ENCODE measurements at regions not wholly inside any gene's neighbourhood (a gene's known extent, or its start where the extent isn't known, plus 50 kb on each side); places are given as distances from the start of the nearest gene placed in this dataset.
"Not testable (repeated sequence)": the region's sequence is repeated elsewhere in the genome, so short reads cannot be mapped to it uniquely, and the experiment has no call there.

DNA sequence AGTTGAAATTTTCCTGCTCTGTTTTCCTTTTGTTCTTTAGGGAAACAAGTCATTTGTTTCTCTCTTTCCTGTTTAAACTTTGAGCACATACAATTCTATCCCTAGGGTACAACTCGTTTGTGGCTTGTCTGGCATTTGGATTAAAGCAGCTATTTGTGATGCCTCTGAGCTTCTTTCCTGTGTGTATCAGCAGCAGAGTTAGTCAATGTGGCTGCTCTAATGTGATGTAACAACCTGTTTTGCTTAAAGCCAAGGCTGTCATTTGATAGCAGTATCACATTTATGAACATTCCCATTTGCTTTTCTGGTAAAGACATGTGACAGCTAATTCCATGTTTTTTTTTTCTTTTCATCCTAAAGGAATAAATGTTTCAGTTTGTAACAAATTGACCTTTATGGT is 314.3 kb upstream of the CHD1 start:
- no peak for DNase-seq (ENCODE audit: insufficient read length)
- FAIRE-seq: no peak

DNA sequence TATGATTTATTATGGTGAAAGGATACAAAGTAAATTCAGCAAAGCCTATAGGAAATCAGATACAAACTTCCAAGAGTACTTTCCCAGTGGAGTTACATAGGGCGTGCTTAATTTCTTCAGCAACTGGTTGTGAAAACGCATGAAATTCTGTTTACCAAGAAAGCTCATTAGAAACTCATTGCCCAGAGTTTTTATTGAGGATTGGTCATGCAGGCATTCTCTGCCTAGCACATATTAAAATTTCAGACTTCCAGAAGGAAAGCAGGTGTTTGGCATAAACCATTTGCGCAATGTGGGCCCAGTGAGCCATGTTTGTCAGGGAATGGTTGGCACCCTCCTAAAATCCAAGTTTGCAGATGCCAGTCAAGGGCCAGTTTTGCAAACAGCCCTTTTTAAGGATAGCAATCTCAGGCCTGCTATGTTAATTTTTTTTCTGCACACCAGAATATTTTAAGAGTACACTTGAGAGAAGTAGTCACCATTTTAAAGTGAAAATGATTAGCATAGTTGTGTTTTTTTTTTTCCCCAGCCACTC is 311.1 kb upstream of the CHD1 start:
- TF ChIP-seq POLR2A (IDR thresholded peaks at IDR 0.05; ENCODE audit: low read depth, low read length): no peak
- no peak for TF ChIP-seq POLR2AphosphoS5 (IDR thresholded peaks at IDR 0.05; ENCODE audit: low read depth, low read length)
- no peak for TF ChIP-seq TAF1 (IDR thresholded peaks at IDR 0.05; ENCODE audit: borderline replicate concordance, low read depth, low read length)
- FAIRE-seq (no peak), DNase-seq (ENCODE audit: insufficient read length) (no peak)

More for the DNA sequence above, 314.3 kb upstream of the CHD1 start:
- no peak for TF ChIP-seq TAF1 (IDR thresholded peaks at IDR 0.05; ENCODE audit: borderline replicate concordance, low read depth, low read length)
- no peak for TF ChIP-seq POLR2A (IDR thresholded peaks at IDR 0.05; ENCODE audit: low read depth, low read length)
- no peak for TF ChIP-seq POLR2AphosphoS5 (IDR thresholded peaks at IDR 0.05; ENCODE audit: low read depth, low read length)

DNA sequence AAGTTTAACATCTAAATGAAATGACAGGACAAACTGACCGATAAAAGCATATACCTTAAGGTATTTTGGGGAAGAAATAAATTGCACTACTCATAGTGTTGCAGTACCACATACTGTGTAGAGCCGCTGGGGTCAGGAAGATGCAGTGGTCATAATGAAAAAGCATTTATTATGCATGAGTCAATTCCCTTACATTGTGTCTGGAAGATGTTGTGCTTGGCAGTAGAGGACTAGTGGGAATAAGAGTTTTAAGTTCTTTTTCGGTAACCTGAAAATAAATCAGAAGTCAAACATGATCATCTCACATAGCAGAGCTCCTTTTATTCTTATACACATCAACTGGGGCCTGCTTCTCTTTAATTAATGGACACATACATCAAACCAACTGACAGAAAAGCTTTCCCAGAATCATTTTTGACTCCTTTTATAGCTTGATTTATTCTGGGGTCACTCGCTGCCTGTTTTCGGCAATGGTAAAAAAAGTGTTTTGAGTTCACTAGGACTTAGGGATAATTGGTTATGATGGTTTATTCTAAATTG is 262.5 kb upstream of the CHD1 start:
- FAIRE-seq: no peak
- TF ChIP-seq POLR2A (IDR thresholded peaks at IDR 0.05; ENCODE audit: low read depth, low read length): no peak
- no peak for TF ChIP-seq POLR2AphosphoS5 (IDR thresholded peaks at IDR 0.05; ENCODE audit: low read depth, low read length)
- TF ChIP-seq TAF1 (IDR thresholded peaks at IDR 0.05; ENCODE audit: borderline replicate concordance, low read depth, low read length): no peak
- no peak for DNase-seq (ENCODE audit: insufficient read length)

DNA sequence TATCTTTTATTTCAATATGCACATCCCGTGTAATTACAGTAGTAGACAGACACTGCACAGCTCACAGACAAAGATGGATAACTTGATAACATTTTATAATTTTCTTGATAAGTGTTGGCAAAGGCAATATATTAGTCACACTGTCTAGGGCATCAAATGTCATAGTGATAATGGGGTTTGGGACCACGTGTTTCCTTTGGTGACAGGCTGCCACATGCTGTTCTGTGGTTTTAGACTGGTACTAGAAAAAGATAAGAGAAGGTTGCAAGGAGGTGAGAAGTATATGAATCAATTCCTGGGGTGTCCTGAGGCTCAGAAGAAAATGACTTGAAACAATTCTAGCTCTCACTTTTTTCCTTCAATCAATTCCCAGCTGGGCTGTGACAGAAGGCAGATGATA is 258.8 kb upstream of the CHD1 start:
- FAIRE-seq: no peak
- DNase-seq (ENCODE audit: insufficient read length): no peak
- no peak for TF ChIP-seq POLR2AphosphoS5 (IDR thresholded peaks at IDR 0.05; ENCODE audit: low read depth, low read length)
- no peak for TF ChIP-seq POLR2A (IDR thresholded peaks at IDR 0.05; ENCODE audit: low read depth, low read length)

DNA sequence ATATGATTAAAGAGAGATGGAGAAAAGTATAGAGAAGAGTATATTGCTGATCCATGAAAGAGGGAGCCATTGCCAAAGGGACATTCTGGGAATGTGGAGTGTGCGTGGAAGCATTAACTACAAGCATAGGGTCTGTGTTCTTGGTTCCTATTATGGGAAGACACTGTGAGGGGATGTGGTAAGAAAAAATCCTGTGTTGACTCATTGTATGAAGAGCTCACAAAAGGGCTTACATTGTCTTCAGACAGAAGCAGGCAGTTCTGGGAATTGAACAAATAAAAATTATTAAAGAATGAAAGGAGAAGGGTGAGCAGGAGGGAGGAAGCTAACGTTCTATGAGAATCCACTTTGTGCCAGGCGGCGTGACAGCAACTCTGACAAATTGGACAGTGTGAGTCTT is 250.4 kb upstream of the CHD1 start:
- DNase-seq (ENCODE audit: insufficient read length): no peak
- TF ChIP-seq POLR2A (IDR thresholded peaks at IDR 0.05; ENCODE audit: low read depth, low read length) (no peak), POLR2AphosphoS5 (IDR thresholded peaks at IDR 0.05; ENCODE audit: low read depth, low read length) (no peak), TAF1 (IDR thresholded peaks at IDR 0.05; ENCODE audit: borderline replicate concordance, low read depth, low read length) (no peak)
- FAIRE-seq: no peak

DNA sequence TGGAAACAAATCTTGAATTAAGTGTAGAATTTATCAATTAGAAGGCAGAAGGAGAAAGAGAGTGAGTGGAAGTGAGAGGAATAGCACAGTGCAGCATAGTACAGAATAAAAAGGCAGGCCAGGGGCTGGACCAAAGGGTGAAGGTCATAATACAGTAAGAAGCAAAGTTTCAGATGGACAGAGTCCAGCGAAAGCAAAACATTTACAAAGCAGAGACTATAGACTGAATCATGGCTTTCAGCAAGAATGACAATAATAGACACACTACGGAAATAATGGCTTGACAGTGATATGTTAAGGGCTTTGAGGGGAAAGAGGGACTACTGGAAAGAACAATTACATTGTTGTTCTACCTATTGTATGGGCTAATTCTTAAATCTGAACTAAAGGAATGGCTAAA is 249.0 kb upstream of the CHD1 start:
- DNase-seq (ENCODE audit: insufficient read length): no peak
- FAIRE-seq: no peak
- TF ChIP-seq POLR2AphosphoS5 (IDR thresholded peaks at IDR 0.05; ENCODE audit: low read depth, low read length) (no peak), TAF1 (IDR thresholded peaks at IDR 0.05; ENCODE audit: borderline replicate concordance, low read depth, low read length) (no peak), POLR2A (IDR thresholded peaks at IDR 0.05; ENCODE audit: low read depth, low read length) (no peak)

DNA sequence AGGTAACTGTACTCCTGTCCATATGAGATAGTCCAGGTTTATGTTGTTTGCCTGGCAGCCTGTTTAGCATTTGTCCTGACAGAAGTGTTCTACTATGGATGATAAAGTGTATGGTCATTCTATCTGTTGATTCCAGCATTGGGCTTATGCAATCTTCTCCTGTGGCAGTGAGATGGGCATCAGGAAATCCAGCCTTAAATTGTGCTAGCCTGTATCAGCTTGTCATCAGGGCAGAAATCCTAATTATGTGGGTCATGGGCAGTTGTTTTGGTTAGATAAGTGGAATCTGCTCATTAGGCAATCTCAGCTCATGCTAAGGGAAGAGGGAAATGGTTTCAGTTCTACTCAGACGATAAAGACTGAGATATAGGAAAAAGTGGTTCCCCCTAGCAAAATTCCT is 247.4 kb upstream of the CHD1 start:
- DNase-seq (ENCODE audit: insufficient read length) (no peak), FAIRE-seq (no peak)

DNA sequence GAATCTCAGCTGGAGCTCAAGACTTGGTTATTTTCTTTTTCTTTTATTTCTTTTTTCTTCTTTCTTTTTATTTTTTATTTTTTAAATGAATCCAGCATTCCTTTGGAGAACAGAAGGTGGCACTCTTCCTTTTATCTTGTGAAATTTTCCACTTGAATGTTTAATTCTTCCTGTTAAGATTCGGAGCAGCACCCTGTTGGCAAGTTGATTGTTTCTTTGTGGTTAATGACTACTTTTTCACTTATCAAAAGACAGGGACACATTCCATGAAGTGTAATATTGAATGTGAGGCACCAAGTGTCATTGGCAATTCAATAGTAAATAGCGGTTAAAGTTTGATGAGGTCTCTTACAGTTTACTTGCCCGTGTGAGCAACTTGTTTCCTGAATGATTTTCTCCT is 240.5 kb upstream of the CHD1 start:
- no peak for TF ChIP-seq POLR2A (IDR thresholded peaks at IDR 0.05; ENCODE audit: low read depth, low read length)
- no peak for TF ChIP-seq POLR2AphosphoS5 (IDR thresholded peaks at IDR 0.05; ENCODE audit: low read depth, low read length)
- TF ChIP-seq TAF1 (IDR thresholded peaks at IDR 0.05; ENCODE audit: borderline replicate concordance, low read depth, low read length): no peak
- FAIRE-seq (no peak), DNase-seq (ENCODE audit: insufficient read length) (no peak)

More for the DNA sequence above, 247.4 kb upstream of the CHD1 start:
- TF ChIP-seq POLR2A (IDR thresholded peaks at IDR 0.05; ENCODE audit: low read depth, low read length) (no peak), POLR2AphosphoS5 (IDR thresholded peaks at IDR 0.05; ENCODE audit: low read depth, low read length) (no peak), TAF1 (IDR thresholded peaks at IDR 0.05; ENCODE audit: borderline replicate concordance, low read depth, low read length) (no peak)

DNA sequence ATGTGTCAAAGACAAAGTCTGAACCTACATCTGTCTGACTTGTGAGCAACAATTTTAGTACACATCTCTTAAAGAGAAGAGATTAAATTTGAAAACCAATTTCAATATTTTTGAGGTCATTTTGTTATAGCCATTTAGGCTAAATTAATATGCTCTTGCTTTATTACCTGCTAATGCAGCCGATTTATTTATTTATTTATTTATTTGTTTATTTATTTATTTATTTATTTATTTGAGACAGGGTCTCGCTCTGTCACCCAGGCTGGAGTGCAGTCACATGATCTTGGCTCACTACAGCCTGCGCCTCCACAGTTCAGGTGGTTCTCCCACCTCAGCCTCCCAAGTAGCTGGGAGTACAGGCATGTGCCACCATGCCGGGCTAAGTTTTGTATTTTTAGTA is 232.7 kb upstream of the CHD1 start:
- not testable (repeated sequence) for FAIRE-seq; DNase-seq (ENCODE audit: insufficient read length)

DNA sequence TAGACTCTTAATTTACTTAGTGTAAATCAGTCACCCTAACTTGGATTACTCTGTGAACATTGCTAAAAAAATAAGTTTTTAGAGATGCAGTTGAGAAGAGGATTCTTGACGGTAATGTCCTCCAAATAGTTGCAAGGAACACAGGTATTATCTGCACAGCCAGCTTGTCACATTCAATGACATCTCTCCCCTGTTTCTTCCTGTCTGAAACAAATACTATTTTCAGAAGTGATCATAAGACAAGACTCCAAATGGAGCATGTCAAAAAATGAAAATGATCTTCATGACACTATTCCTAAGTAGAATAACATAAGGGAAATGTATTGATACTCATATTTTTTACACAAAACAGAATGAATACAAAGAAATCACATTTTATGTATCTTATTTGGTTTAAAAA is 227.9 kb upstream of the CHD1 start:
- DNase-seq (ENCODE audit: insufficient read length) (no peak), FAIRE-seq (no peak)
- TF ChIP-seq POLR2AphosphoS5 (IDR thresholded peaks at IDR 0.05; ENCODE audit: low read depth, low read length) (no peak), POLR2A (IDR thresholded peaks at IDR 0.05; ENCODE audit: low read depth, low read length) (no peak)

DNA sequence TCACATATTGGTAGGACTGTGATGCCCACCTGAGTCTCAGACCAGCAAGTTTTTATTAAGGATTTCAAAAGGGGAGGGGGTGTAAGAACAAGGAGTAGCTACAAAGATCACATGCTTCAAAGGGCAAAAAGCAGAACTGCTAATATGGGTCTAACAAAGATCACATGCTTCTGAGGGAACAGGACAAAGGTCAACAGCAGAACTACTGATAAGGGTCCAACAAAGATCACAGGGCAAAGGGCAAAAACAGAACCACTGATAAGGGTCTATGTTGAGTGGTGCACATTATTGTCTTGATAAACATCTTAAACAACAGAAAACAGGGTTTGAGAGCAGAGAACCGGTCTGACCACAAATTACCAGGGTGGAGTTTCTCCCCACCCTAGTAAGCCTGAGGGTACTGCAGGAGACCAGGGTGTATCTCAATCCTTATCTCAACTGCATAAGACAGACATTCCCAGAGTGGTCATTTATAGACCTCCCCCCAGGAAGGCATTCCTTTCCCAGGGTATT is 214.5 kb upstream of the CHD1 start:
- not testable (repeated sequence) for FAIRE-seq; DNase-seq (ENCODE audit: insufficient read length)

DNA sequence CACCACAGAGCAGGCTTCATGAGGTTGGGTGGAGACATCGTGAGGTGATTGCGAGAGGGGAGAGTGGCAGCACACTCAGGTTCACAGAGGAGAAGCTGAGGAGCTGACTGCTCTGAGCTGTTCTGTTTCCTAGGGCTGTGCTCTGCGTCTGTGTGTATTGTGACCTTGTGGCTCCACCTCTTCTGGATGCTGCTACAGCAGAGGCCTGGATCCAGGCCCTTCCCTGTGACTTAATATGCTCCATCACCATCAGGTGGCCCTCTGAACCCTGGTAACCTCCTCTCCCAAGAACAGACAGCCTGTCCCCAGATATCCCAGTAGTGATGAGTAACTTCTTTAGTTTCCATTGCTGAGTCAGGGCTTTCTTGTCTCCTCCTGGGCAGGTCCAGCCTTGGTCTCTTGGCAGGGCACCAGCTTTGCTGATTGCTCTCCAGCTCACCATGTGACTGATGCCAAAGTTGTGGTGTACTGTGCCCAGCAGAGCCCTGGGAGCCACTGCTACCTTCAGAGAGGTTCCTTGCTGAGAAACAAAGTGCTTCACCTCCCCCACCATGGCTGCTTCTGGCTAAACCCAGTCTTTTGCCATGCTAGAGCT is 212.8 kb upstream of the CHD1 start:
- DNase-seq (ENCODE audit: insufficient read length): no peak
- FAIRE-seq: no peak
- no peak for TF ChIP-seq POLR2A (IDR thresholded peaks at IDR 0.05; ENCODE audit: low read depth, low read length)
- no peak for TF ChIP-seq POLR2AphosphoS5 (IDR thresholded peaks at IDR 0.05; ENCODE audit: low read depth, low read length)
- no peak for TF ChIP-seq TAF1 (IDR thresholded peaks at IDR 0.05; ENCODE audit: borderline replicate concordance, low read depth, low read length)

DNA sequence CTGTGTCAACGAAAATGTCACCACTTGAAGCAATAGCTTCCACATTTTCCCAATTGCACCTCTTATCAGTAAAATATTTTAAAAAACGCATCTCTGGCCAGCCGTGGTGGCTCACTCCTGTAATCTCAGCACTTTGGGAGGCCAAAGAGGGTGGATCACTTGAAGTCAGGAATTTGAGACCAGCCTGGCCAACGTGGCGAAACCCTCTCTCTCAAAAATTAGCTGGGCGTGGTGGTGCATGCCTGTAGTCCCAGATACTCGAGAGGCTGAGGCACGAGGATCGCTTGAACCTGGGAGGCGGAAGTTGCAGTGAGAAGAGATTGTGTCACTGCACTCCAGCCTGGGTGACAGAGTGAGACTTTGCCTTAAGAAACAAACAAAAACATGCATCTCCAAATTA is 210.1 kb upstream of the CHD1 start:
- FAIRE-seq: no peak
- TF ChIP-seq POLR2AphosphoS5 (IDR thresholded peaks at IDR 0.05; ENCODE audit: low read depth, low read length) (no peak), TAF1 (IDR thresholded peaks at IDR 0.05; ENCODE audit: borderline replicate concordance, low read depth, low read length) (no peak)

More for the DNA sequence above, 210.1 kb upstream of the CHD1 start:
- DNase-seq (ENCODE audit: insufficient read length): no peak
